Gastroesophageal sphincter (tissue), 4 donors: ENCODE measurements at regions not wholly inside any gene's neighbourhood (a gene's known extent, or its start where the extent isn't known, plus 50 kb on each side); places are given as distances from the start of the nearest gene placed in this dataset.

Experiments
- ATAC-seq: fragments of 150-250 bp; one replicate; pipeline ENCODE4 v1.9.1; 2016; ENCODE audit warnings: mild to moderate bottlenecking, moderate library complexity
- H3K27ac ChIP-seq, 4 donors: fragments of 200-600 bp; sonication (generic) in 3 of 4; 1 replicate in 3 of 4; 2 replicates in 1 of 4; pipeline ENCODE4 v1.5.1; 2016 to 2019
- H3K27me3 ChIP-seq: fragments of 200-600 bp; sonication (generic); one replicate; pipeline ENCODE4 v1.5.1; 2019
- H3K36me3 ChIP-seq, 2 donors: fragments of 200-600 bp; sonication (generic); one replicate each; pipeline ENCODE4 v1.5.1; 2019; ENCODE audit warnings: control low read depth in 1 of 2
- H3K4me1 ChIP-seq, 3 donors: fragments of 200-600 bp; sonication (generic); 1 replicate in 2 of 3; 2 replicates in 1 of 3; pipeline ENCODE4 v1.5.1; 2016 to 2019; ENCODE audit warnings: control low read depth in 2 of 3
- H3K4me3 ChIP-seq, 2 donors: fragments of 200-600 bp; sonication (generic); one replicate each; pipeline ENCODE4 v1.5.1; 2019; ENCODE audit warnings: mild to moderate bottlenecking in 1 of 2, moderate library complexity in 1 of 2
- H3K9me3 ChIP-seq, 3 donors: fragments of 200-600 bp; sonication (generic); one replicate each; pipeline ENCODE4 v1.5.1; 2017 to 2019; ENCODE audit warnings: control low read depth in 2 of 3
- EP300 ChIP-seq: sonication (generic); formaldehyde crosslinking; IDR thresholded peaks from one replicate; pipeline ENCODE4 v1.6.1; 2017; ENCODE audit warnings: antibody characterized with exemption, mild to moderate bottlenecking
- POLR2A ChIP-seq, 2 donors: fragments of 450-650 bp; IDR thresholded peaks; one replicate each; pipeline ENCODE4 v1.6.1; 2017; ENCODE audit warnings: antibody characterized with exemption in 2 of 2, mild to moderate bottlenecking in 2 of 2, moderate library complexity in 1 of 2
- POLR2AphosphoS5 ChIP-seq: sonication (generic); formaldehyde crosslinking; IDR thresholded peaks from one replicate; pipeline ENCODE4 v1.6.1; 2017; ENCODE audit warnings: antibody characterized with exemption
- WGBS, 2 donors: methylation state at CpG; one replicate each; pipeline ENCODE4 v1.1.5; 2018; ENCODE audit warnings: low coverage in 1 of 2; 5-methylcytosine and 5-hydroxymethylcytosine counted together
- TF ChIP-seq, protein P1 (sequence below), 4 experiments: fragments of 200-600 bp in 2 of 4; fragments of 450-650 bp in 2 of 4; sonication (generic) in 1 of 4; IDR thresholded peaks; one replicate each; pipeline ENCODE4 v1.5.1; 2017 to 2019; ENCODE audit warnings: antibody characterized with exemption in 4 of 4, mild to moderate bottlenecking in 2 of 4, moderate library complexity in 2 of 4

DNA sequence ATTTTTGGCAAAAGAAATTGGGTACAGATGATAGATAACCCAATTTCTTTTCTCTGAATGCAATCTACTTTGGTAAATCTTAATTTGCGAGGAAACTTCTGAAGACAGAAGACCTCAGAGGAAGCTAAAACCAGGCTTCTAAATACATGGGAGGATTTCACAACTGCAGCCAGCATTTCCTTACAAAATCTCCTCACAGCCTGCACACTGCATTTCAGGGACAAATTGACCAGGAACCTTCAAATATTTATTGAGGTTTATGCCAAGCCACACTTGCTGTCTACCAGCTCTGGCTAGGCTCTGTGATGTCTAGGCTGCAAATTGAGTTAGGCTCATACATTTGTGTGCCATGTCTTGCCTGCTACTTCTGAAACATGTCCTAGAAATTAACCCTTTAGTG, 167.3 kb upstream of the CDH5 start:
- no peak for ATAC-seq

DNA sequence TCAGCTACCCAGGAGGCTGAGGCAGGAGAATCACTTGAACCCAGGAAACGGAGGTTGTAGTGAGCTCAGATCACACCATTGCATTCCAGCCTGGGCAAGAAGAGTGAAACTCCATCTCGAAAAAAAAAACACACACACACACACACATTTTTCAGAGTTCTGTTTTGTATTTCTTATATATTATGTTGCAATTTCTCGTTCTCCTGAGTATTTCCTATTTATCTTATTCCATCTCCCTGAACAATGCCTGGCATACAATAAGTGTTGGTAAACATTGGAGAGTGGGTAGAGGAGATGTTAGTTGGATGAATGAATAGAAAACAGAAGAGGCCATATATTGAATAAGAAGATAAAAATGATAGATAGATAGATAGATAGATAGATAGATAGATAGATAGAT, 167.8 kb upstream of the CDH5 start:
- no peak for ATAC-seq
- WGBS, 2 donors, result 67 to 96% methylated on average over 3 of the region's 3 CpGs
- Histone ChIP-seq H3K36me3 (no peaks in the 10 kb centered on the region), H3K4me3 (no peak overlapping the region), H3K9me3 (no peaks in the 10 kb centered on the region), H3K27ac (no peak overlapping the region), H3K27me3 (peaks cover 4% of the 10 kb centered on the region), H3K4me1 (no peaks in the 10 kb centered on the region)
- TF ChIP-seq, protein P1, sequence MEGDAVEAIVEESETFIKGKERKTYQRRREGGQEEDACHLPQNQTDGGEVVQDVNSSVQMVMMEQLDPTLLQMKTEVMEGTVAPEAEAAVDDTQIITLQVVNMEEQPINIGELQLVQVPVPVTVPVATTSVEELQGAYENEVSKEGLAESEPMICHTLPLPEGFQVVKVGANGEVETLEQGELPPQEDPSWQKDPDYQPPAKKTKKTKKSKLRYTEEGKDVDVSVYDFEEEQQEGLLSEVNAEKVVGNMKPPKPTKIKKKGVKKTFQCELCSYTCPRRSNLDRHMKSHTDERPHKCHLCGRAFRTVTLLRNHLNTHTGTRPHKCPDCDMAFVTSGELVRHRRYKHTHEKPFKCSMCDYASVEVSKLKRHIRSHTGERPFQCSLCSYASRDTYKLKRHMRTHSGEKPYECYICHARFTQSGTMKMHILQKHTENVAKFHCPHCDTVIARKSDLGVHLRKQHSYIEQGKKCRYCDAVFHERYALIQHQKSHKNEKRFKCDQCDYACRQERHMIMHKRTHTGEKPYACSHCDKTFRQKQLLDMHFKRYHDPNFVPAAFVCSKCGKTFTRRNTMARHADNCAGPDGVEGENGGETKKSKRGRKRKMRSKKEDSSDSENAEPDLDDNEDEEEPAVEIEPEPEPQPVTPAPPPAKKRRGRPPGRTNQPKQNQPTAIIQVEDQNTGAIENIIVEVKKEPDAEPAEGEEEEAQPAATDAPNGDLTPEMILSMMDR (IDR thresholded peaks at IDR 0.05), result no peak

More for the DNA sequence above, 167.3 kb upstream of the CDH5 start:
- H3K9me3 ChIP-seq, result no peaks in the 10 kb centered on the region
- TF ChIP-seq POLR2AphosphoS5, result no peak
- no peak for TF ChIP-seq POLR2A (IDR thresholded peaks at IDR 0.05)
- WGBS, 2 donors, result 75 to 82% methylated on average over 1 of the region's 1 CpG
- no peaks in the 10 kb centered on the region for H3K36me3 ChIP-seq
- H3K4me1 ChIP-seq, result no peaks in the 10 kb centered on the region
- H3K27ac ChIP-seq, result no peak overlapping the region
- peaks cover 4% of the 10 kb centered on the region for H3K27me3 ChIP-seq
- H3K4me3 ChIP-seq, result no peak overlapping the region

DNA sequence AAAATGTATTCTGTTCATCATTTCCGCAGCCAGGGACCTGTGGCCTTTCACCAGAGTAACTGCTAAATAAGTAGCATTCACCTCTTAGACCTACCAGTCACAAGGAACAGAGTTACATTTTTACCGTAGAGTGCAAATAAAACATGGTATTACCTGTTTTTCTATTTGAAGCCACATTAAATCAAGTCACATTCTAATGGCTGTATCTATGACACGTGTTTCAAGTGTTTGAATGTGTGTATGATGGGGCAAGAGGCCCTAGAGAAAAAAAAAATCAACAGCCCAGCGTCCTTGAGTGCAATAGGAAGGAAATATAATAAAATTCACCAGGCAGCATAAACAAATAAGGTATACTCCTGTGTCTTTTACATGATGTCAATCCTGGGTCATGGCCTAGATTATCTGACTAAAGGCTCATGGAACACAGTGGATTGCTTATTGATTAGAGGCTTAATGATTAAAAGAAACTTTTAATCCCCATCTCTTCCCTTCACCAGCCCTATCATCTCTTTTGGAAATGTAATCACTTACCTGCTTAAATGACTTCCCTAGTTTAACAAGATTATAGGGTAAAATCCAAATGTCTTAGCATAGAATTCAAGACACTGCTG, 168.7 kb upstream of the CDH5 start:
- ATAC-seq, result no peak
- Histone ChIP-seq H3K9me3 (no peaks in the 10 kb centered on the region), H3K4me3 (no peak overlapping the region), H3K27ac (no peak overlapping the region), H3K4me1 (no peaks in the 10 kb centered on the region), H3K36me3 (no peaks in the 10 kb centered on the region), H3K27me3 (no peaks in the 10 kb centered on the region)
- no peak for TF ChIP-seq EP300
- no peak for TF ChIP-seq POLR2A (IDR thresholded peaks at IDR 0.05)
- no peak for TF ChIP-seq POLR2AphosphoS5
- WGBS, 2 donors, result 88 to 95% methylated on average over 4 of the region's 4 CpGs

DNA sequence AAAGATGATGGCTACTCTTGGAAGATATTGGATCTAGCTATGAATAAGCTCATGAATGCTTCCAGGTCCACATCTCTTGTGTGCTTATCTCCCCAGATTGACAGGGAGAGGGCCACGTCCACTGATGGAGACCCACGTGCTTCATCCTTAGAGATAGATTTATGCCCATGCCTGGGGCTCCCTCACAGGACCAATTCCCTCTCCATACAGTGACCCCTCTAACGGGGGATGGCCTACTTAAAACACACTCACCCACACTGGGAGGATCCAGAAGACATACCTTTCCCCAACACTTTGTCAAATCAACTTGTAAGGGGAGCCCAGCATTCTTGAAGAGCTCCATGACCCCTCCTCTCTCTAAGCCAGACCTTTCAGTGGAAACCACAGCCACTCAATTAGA, 169.7 kb upstream of the CDH5 start:
- TF ChIP-seq POLR2A (IDR thresholded peaks at IDR 0.05), result no peak
- no peak for TF ChIP-seq EP300
- TF ChIP-seq, protein P1 (IDR thresholded peaks at IDR 0.05), result no peak
- TF ChIP-seq POLR2AphosphoS5, result no peak
- ATAC-seq, result no peak
- Histone ChIP-seq H3K9me3 (no peaks in the 10 kb centered on the region), H3K27ac (no peak overlapping the region), H3K4me1 (no peaks in the 10 kb centered on the region), H3K27me3 (no peaks in the 10 kb centered on the region), H3K36me3 (no peaks in the 10 kb centered on the region), H3K4me3 (no peak overlapping the region)
- WGBS, 2 donors, result 100% methylated on average over 1 to 3 of the region's 3 CpGs

DNA sequence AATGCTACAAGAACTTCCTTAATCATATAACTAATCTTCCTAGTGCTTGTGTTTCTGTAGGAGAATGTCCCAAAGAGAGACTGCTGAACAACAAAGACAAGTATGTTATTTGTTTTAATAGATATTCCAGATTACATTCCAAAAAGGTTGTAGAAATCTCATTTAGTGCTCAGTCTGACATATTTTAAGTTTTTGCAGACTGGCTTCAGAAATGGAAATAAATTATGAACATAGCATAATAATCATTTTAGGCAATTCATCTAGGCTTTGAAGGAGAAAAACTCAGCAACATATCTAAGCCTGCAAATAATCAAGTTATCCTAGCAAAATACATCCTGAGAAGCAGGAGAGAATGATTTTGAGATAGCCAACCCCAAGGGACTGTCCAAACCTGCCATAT, 171.6 kb upstream of the CDH5 start:
- no peak for ATAC-seq
- Histone ChIP-seq H3K36me3 (no peaks in the 10 kb centered on the region), H3K27me3 (no peaks in the 10 kb centered on the region), H3K4me1 (peaks cover 0 to 6% (median 0%) of the 10 kb centered on the region in 3 donors), H3K4me3 (no peak overlapping the region), H3K9me3 (no peaks in the 10 kb centered on the region), H3K27ac (no peak overlapping the region)
- TF ChIP-seq EP300 (no peak), POLR2A (IDR thresholded peaks at IDR 0.05) (no peak), POLR2AphosphoS5 (no peak)
- TF ChIP-seq, protein P1 (IDR thresholded peaks at IDR 0.05), result no peak

DNA sequence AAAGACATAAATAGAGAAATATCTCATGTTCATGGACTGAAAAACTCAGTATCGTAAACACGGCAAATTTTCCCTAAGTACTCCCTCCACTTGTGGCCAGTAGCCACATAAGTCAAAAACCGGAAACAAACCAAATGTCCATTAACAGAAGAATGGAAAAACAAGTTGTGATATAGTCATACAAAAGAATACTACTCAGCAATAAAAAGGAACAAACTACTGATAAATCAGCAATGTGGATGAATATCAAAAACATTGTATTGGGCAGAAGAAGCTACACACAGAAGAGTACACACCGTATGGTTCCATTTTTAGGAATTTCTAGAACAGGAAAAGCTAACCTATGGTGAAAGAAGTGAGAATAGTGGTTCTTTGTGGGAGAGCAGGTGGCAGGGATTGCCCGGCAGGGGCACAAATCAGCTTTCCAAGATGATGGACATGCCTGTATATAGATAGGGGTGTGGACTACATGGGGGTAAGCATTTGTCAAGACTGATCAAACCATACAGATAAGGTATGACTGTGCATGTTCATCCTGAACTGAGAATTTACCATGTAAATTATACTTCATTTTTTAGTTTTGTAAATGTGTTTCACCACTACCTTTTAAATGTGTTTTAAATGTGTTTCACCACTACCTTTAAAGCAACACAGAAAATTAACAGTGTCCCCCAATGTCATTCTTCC, 172.8 kb upstream of the CDH5 start:
- H3K36me3 ChIP-seq, result no peaks in the 10 kb centered on the region
- no peak overlapping the region for H3K27ac ChIP-seq
- no peak for ATAC-seq
- peaks cover 0 to 18% (median 0%) of the 10 kb centered on the region in 3 donors for H3K4me1 ChIP-seq
- no peak overlapping the region for H3K4me3 ChIP-seq
- 74 to 79% methylated on average over 5 of the region's 5 CpGs for WGBS, 2 donors
- no peaks in the 10 kb centered on the region for H3K9me3 ChIP-seq
- H3K27me3 ChIP-seq, result no peaks in the 10 kb centered on the region
- TF ChIP-seq POLR2A (IDR thresholded peaks at IDR 0.05) (no peak), EP300 (no peak), POLR2AphosphoS5 (no peak)
- TF ChIP-seq, protein P1 (IDR thresholded peaks at IDR 0.05), result no peak
